ENCODE measurements at regions not wholly inside any gene's neighbourhood (a gene's known extent, or its start where the extent isn't known, plus 50 kb on each side); places are given as distances from the start of the nearest gene placed in this dataset.

GRCh38 chr1:244920911-244921761 is 56.8 kb upstream of the HNRNPU start:
- no peak for TF ChIP-seq POLR2A (IDR thresholded peaks at IDR 0.05)
- TF ChIP-seq CTCF (IDR thresholded peaks at IDR 0.05) = no peak

Measured in adrenal gland (tissue), 5 donors.